ENCODE measurements at regions not wholly inside any gene's neighbourhood (a gene's known extent, or its start where the extent isn't known, plus 50 kb on each side); places are given as distances from the start of the nearest gene placed in this dataset.

DNA sequence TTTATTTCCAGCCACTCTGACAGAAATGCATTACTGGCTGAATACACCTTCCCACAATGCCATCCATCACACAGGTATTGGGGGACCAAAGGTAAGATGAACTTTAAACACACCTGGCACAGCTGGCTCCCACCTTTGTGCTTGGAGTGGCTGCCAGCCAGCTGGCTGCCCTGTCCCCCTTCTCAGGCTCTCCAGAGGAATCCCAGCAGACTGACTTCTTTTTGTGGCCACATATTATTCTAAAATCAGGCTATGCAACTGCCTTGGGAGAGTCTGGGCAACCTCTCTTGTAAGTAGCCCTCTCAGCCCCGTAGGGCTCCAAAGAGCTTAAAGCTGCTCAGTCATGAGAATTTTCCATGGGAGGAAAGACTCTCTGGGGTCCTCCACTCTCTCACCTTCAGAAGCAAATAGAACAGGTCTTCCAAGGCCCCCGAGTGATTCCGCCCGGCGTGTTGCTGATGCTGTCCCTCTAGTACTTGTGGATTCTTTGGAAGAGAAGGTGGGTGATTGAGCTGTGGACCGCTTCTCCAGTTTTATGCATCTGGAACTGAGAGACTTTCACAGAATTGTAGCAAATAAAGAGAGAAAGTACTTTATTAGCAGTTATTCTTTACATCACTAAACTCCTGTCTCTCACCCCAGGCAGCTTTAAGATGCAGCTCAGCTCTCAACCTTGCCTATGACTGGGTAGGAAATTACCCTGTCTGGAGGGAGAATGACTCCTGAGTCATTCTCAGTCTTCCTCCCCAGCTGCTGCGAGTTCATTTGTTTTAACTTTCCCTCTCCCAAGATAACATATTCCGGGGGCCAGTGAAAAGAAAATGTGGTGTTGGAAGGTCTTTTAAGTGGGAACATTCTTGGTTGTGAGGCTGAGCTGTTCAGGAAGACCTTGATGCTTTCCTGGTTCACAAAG, 159.4 kb upstream of the PITX1 start:
- Histone ChIP-seq H3K27me3 (ENCODE audit: insufficient read depth, low read length) (no peaks in the 10 kb centered on the region), H3K27ac (ENCODE audit: low read depth, low read length) (peak overlapping the region; percentile 85), H3K4me3 (ENCODE audit: insufficient read depth, low read length) (no peak overlapping the region), H3K9me3 (ENCODE audit: low read depth, low read length) (no peaks in the 10 kb centered on the region), H3K79me2 (ENCODE audit: insufficient read depth, low read length) (no peaks in the 10 kb centered on the region), H3K4me2 (ENCODE audit: insufficient read depth, low read length) (peak overlapping the region; percentile 54), H3K36me3 (ENCODE audit: insufficient read depth, low read length) (no peaks in the 10 kb centered on the region), H2AFZ (ENCODE audit: low read length) (no peak overlapping the region), H4K20me1 (ENCODE audit: insufficient read depth, low read length) (no peaks in the 10 kb centered on the region), H3K4me1 (ENCODE audit: insufficient read depth, low read length) (peaks cover 31% of the 10 kb centered on the region)
- TF ChIP-seq, protein P1, sequence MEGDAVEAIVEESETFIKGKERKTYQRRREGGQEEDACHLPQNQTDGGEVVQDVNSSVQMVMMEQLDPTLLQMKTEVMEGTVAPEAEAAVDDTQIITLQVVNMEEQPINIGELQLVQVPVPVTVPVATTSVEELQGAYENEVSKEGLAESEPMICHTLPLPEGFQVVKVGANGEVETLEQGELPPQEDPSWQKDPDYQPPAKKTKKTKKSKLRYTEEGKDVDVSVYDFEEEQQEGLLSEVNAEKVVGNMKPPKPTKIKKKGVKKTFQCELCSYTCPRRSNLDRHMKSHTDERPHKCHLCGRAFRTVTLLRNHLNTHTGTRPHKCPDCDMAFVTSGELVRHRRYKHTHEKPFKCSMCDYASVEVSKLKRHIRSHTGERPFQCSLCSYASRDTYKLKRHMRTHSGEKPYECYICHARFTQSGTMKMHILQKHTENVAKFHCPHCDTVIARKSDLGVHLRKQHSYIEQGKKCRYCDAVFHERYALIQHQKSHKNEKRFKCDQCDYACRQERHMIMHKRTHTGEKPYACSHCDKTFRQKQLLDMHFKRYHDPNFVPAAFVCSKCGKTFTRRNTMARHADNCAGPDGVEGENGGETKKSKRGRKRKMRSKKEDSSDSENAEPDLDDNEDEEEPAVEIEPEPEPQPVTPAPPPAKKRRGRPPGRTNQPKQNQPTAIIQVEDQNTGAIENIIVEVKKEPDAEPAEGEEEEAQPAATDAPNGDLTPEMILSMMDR (IDR thresholded peaks at IDR 0.05; ENCODE audit: extremely low read depth, low read depth, low read length), result no peak
- peak; percentile 84 for DNase-seq (ENCODE audit: insufficient read length, low spot score, missing footprints)

GRCh38 chr5:135192351-135192750, 158.3 kb upstream of the PITX1 start:
- no peaks in the 10 kb centered on the region for H4K20me1 ChIP-seq (ENCODE audit: insufficient read depth, low read length)
- no peaks in the 10 kb centered on the region for H3K27me3 ChIP-seq (ENCODE audit: insufficient read depth, low read length)
- no peak overlapping the region for H3K4me2 ChIP-seq (ENCODE audit: insufficient read depth, low read length)

GRCh38 chr5:135191084-135191826, 157.2 kb upstream of the PITX1 start:
- TF ChIP-seq, protein P1 (IDR thresholded peaks at IDR 0.05; ENCODE audit: extremely low read depth, low read depth, low read length), result peak; percentile 79

More at GRCh38 chr5:135192351-135192750, 158.3 kb upstream of the PITX1 start:
- peaks cover 31% of the 10 kb centered on the region for H3K4me1 ChIP-seq (ENCODE audit: insufficient read depth, low read length)
- H3K27ac ChIP-seq (ENCODE audit: low read depth, low read length), result no peak overlapping the region
- no peak overlapping the region for H2AFZ ChIP-seq (ENCODE audit: low read length)
- no peaks in the 10 kb centered on the region for H3K79me2 ChIP-seq (ENCODE audit: insufficient read depth, low read length)
- no peak for DNase-seq (ENCODE audit: insufficient read length, low spot score, missing footprints)
- TF ChIP-seq, protein P1 (IDR thresholded peaks at IDR 0.05; ENCODE audit: extremely low read depth, low read depth, low read length), result no peak
- no peaks in the 10 kb centered on the region for H3K36me3 ChIP-seq (ENCODE audit: insufficient read depth, low read length)
- H3K4me3 ChIP-seq (ENCODE audit: insufficient read depth, low read length), result no peak overlapping the region
- no peaks in the 10 kb centered on the region for H3K9me3 ChIP-seq (ENCODE audit: low read depth, low read length)

More at GRCh38 chr5:135191084-135191826, 157.2 kb upstream of the PITX1 start:
- Histone ChIP-seq H3K4me2 (ENCODE audit: insufficient read depth, low read length) (peak overlapping the region; percentile 79), H3K27ac (ENCODE audit: low read depth, low read length) (no peak overlapping the region), H3K4me3 (ENCODE audit: insufficient read depth, low read length) (peak overlapping the region; percentile 74), H3K4me1 (ENCODE audit: insufficient read depth, low read length) (peaks cover 31% of the 10 kb centered on the region), H3K27me3 (ENCODE audit: insufficient read depth, low read length) (no peaks in the 10 kb centered on the region), H3K36me3 (ENCODE audit: insufficient read depth, low read length) (no peaks in the 10 kb centered on the region), H2AFZ (ENCODE audit: low read length) (peak overlapping the region; percentile 88), H3K79me2 (ENCODE audit: insufficient read depth, low read length) (no peaks in the 10 kb centered on the region), H3K9me3 (ENCODE audit: low read depth, low read length) (no peaks in the 10 kb centered on the region), H4K20me1 (ENCODE audit: insufficient read depth, low read length) (no peaks in the 10 kb centered on the region)
- peak; percentile 92 for DNase-seq (ENCODE audit: insufficient read length, low spot score, missing footprints)
